Tibial nerve (tissue), 4 donors: ENCODE measurements at regions not wholly inside any gene's neighbourhood (a gene's known extent, or its start where the extent isn't known, plus 50 kb on each side); places are given as distances from the start of the nearest gene placed in this dataset.

ENCODE experiments used
- DNase-seq, 2 donors: peaks; one replicate each; pipeline ENCODE4 v3.0.0-alpha.2; 2019; ENCODE audit warnings: low spot score in 2 of 2
- H3K27ac ChIP-seq, 4 donors: fragments of 200-600 bp; sonication (generic) in 3 of 4; one replicate each; pipeline ENCODE4 v1.5.1; 2017 to 2019; ENCODE audit warnings: mild to moderate bottlenecking in 1 of 4
- H3K27me3 ChIP-seq, 2 donors: fragments of 200-600 bp; sonication (generic) in 1 of 2; one replicate each; pipeline versions ENCODE4 v1.5.1 to v1.6.0; 2017 to 2019
- H3K36me3 ChIP-seq, 3 donors: fragments of 200-600 bp; sonication (generic); one replicate each; pipeline ENCODE4 v1.5.1; 2018 to 2019
- H3K4me1 ChIP-seq, 4 donors: fragments of 200-600 bp; sonication (generic) in 3 of 4; one replicate each; pipeline ENCODE4 v1.5.1; 2017 to 2019
- H3K4me3 ChIP-seq, 4 donors: fragments of 200-600 bp; sonication (generic) in 3 of 4; one replicate each; pipeline ENCODE4 v1.5.1; 2017 to 2019; ENCODE audit warnings: mild to moderate bottlenecking in 1 of 4, moderate library complexity in 1 of 4
- H3K9me3 ChIP-seq, 4 donors: fragments of 200-600 bp; sonication (generic) in 3 of 4; one replicate each; pipeline ENCODE4 v1.5.1; 2017 to 2019
- EP300 ChIP-seq, 2 donors: sonication (generic); formaldehyde crosslinking; IDR thresholded peaks; one replicate each; pipeline ENCODE4 v1.6.1; 2017; ENCODE audit warnings: antibody characterized with exemption in 2 of 2, mild to moderate bottlenecking in 1 of 2
- POLR2A ChIP-seq, 2 donors: fragments of 450-650 bp; IDR thresholded peaks; one replicate each; pipeline ENCODE4 v1.6.1; 2017; ENCODE audit warnings: antibody characterized with exemption in 2 of 2, mild to moderate bottlenecking in 2 of 2, moderate library complexity in 2 of 2
- WGBS, 2 donors: methylation state at CpG; one replicate each; pipeline ENCODE4 v1.1.5; 2018; 5-methylcytosine and 5-hydroxymethylcytosine counted together
- TF ChIP-seq, protein P1 (sequence below), 5 experiments: fragments of 200-600 bp in 3 of 5; fragments of 450-650 bp in 2 of 5; sonication (generic) in 3 of 5; IDR thresholded peaks; one replicate each; pipeline ENCODE4 v1.5.1; 2016 to 2019; ENCODE audit warnings: antibody characterized with exemption in 5 of 5, mild to moderate bottlenecking in 3 of 5, moderate library complexity in 2 of 5

DNA sequence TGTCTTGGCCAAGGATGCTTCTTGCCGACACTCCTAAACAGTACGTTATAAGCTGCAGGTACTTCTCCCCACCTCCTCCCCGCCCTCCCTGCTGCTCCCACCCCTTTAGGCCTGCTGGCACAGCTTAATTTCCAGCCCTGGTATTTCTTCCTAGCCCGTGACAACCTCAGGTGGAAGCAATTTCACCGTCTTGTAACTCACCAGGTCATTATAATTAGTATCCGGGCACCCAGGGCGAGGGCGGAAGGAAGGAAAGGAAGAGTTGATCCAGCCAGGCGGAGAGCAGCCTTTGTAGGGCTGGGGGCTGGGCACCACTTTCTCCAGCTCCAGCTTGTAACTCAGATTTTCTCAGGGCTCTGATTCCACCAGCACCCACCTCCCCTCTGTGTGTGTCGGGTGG is 153.5 kb upstream of the CSF3R start:
- DNase-seq = no peak
- Histone ChIP-seq H3K27ac (no peak overlapping the region), H3K9me3 (no peaks in the 10 kb centered on the region), H3K4me1 (no peaks in the 10 kb centered on the region), H3K4me3 (no peak overlapping the region), H3K27me3 (no peaks in the 10 kb centered on the region), H3K36me3 (no peaks in the 10 kb centered on the region)
- 74 to 81% methylated on average over 10 of the region's 10 CpGs for WGBS, 2 donors
- TF ChIP-seq POLR2A (IDR thresholded peaks at IDR 0.05) = no peak
- TF ChIP-seq, protein P1, sequence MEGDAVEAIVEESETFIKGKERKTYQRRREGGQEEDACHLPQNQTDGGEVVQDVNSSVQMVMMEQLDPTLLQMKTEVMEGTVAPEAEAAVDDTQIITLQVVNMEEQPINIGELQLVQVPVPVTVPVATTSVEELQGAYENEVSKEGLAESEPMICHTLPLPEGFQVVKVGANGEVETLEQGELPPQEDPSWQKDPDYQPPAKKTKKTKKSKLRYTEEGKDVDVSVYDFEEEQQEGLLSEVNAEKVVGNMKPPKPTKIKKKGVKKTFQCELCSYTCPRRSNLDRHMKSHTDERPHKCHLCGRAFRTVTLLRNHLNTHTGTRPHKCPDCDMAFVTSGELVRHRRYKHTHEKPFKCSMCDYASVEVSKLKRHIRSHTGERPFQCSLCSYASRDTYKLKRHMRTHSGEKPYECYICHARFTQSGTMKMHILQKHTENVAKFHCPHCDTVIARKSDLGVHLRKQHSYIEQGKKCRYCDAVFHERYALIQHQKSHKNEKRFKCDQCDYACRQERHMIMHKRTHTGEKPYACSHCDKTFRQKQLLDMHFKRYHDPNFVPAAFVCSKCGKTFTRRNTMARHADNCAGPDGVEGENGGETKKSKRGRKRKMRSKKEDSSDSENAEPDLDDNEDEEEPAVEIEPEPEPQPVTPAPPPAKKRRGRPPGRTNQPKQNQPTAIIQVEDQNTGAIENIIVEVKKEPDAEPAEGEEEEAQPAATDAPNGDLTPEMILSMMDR (IDR thresholded peaks at IDR 0.05) = no peak
- no peak for TF ChIP-seq EP300 (IDR thresholded peaks at IDR 0.05)

DNA sequence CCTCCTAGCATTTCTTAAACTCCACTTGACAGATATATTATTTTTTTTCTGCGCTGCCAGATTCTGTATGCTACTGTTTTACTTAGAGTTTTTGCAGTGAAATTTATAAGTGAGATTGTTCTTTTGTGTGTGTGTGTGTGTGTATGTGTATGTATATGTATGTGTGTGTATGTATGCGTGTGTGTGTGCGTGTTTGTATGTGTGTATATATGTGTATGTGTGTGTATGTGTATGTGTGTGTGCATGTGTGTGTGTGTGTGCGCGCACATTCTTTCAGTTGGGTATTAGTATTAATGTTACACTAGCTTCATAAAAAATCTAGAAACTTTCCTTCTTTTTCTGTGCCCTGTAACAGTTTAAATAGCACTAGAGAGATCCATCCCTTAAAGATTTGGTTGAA is 152.6 kb upstream of the CSF3R start:
- no peak for DNase-seq
- no peaks in the 10 kb centered on the region for H3K4me1 ChIP-seq
- no peaks in the 10 kb centered on the region for H3K36me3 ChIP-seq
- 97 to 99% methylated on average over 5 of the region's 5 CpGs for WGBS, 2 donors
- no peaks in the 10 kb centered on the region for H3K9me3 ChIP-seq
- no peak overlapping the region for H3K27ac ChIP-seq
- TF ChIP-seq, protein P1 (IDR thresholded peaks at IDR 0.05) = no peak
- TF ChIP-seq EP300 (IDR thresholded peaks at IDR 0.05) = no peak
- TF ChIP-seq POLR2A (IDR thresholded peaks at IDR 0.05) = no peak
- no peak overlapping the region for H3K4me3 ChIP-seq
- no peaks in the 10 kb centered on the region for H3K27me3 ChIP-seq

DNA sequence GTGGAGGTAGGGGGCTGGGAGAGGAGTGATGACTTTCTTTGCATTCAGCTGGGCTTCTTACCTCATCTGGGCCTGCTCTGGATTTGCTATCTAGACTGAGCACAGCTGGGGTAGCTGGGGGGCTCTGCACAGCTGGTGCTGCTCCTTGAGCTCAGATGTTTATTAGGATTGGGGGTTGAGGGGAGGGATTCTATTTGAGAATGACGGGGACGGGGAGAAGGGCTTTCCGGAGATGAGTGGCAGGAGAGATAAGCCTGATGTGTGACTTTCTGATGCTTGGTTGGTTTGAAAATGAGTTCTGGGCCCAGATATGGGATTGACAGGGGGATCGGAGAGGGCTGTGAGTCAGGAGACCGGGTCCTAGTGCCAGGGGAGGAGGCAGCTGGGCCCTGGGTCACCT is 146.1 kb upstream of the CSF3R start:
- Histone ChIP-seq H3K9me3 (no peaks in the 10 kb centered on the region), H3K27me3 (peaks cover 0 to 4% of the 10 kb centered on the region in 2 donors), H3K4me1 (no peaks in the 10 kb centered on the region), H3K36me3 (no peaks in the 10 kb centered on the region), H3K4me3 (no peak overlapping the region), H3K27ac (no peak overlapping the region)
- no peak for TF ChIP-seq POLR2A (IDR thresholded peaks at IDR 0.05)
- TF ChIP-seq, protein P1 (IDR thresholded peaks at IDR 0.05) = no peak
- TF ChIP-seq EP300 (IDR thresholded peaks at IDR 0.05) = no peak
- 73 to 82% methylated on average over 5 of the region's 5 CpGs for WGBS, 2 donors
- DNase-seq = no peak

DNA sequence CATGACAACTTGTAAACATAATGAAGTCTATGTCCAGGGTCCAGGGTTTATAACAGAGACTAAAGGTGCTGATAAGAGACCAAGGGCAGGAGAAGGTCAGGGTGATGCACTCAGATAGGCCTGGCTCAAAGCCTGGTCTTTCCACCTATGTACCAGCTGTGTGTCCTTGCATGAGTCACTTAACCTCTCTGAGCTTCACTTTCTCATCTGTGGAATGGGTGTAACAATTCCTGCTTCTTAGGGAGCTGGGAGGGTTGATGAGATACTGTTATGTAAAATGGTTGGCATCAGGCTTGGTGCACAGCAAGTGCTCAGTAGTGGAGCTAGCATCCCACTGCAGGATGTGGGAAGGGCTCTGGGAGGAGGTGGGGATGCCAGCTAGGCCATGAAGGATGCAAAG is 143.7 kb upstream of the CSF3R start:
- Histone ChIP-seq H3K9me3 (peaks cover 0 to 2% (median 0%) of the 10 kb centered on the region in 4 donors), H3K36me3 (no peaks in the 10 kb centered on the region), H3K27ac (no peak overlapping the region), H3K4me1 (no peaks in the 10 kb centered on the region), H3K27me3 (peaks cover 0 to 4% of the 10 kb centered on the region in 2 donors), H3K4me3 (no peak overlapping the region)
- TF ChIP-seq POLR2A (IDR thresholded peaks at IDR 0.05) (no peak), EP300 (IDR thresholded peaks at IDR 0.05) (no peak)
- TF ChIP-seq, protein P1 (IDR thresholded peaks at IDR 0.05) = no peak
- no peak for DNase-seq

DNA sequence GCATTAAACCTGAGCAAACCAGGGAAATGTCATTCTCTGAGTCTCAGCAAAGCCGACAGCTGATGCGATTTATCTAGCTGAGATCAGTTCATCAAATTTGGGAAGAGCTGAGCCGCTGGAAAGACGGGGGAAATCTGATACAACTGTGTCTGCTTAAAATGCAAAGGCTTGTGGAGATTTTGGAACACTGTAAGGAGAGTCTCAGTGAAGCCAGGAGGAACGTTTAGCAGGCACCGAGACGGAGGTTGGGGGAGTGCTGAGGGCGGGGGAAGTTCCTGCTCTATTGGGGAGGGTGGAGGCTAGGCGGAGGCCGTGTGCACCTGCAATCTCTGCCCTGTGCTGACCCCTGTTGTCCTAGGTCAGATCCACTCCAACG is 143.2 kb upstream of the CSF3R start:
- Histone ChIP-seq H3K27me3 (peaks cover 0 to 4% of the 10 kb centered on the region in 2 donors), H3K4me3 (no peak overlapping the region), H3K9me3 (peaks cover 0 to 7% (median 0%) of the 10 kb centered on the region in 4 donors), H3K27ac (no peak overlapping the region), H3K4me1 (no peaks in the 10 kb centered on the region), H3K36me3 (no peaks in the 10 kb centered on the region)
- 39 to 41% methylated on average over 11 of the region's 11 CpGs for WGBS, 2 donors
- no peak for TF ChIP-seq POLR2A (IDR thresholded peaks at IDR 0.05)
- TF ChIP-seq EP300 (IDR thresholded peaks at IDR 0.05) = no peak
- TF ChIP-seq, protein P1 (IDR thresholded peaks at IDR 0.05) = no peak
- no peak for DNase-seq
